ENCODE measurements at regions not wholly inside any gene's neighbourhood (a gene's known extent, or its start where the extent isn't known, plus 50 kb on each side); places are given as distances from the start of the nearest gene placed in this dataset.

GRCh38 chr2:134175834-134176233 lies 78.0 kb upstream of the MGAT5 start:
- H3K36me3 ChIP-seq (ENCODE audit: control insufficient read depth, insufficient read depth, low read length): no peaks in the 10 kb centered on the region; the same call in 1 of the 2 replicates
- no peak for TF ChIP-seq CTCF (IDR thresholded peaks at IDR 0.05; ENCODE audit: insufficient read depth, low read length, poor library complexity, severe bottlenecking)
- no peak for DNase-seq (ENCODE audit: extremely low read depth, insufficient read length)
- no peak overlapping the region for H3K4me3 ChIP-seq (replicated peaks; ENCODE audit: low read depth, low read length)
- H3K27me3 ChIP-seq (replicated peaks; ENCODE audit: control insufficient read depth, insufficient read depth, low read length): no peaks in the 10 kb centered on the region

GRCh38 chr2:134177351-134177931 lies 76.4 kb upstream of the MGAT5 start:
- no peak overlapping the region for H3K4me3 ChIP-seq (replicated peaks; ENCODE audit: low read depth, low read length)
- H3K36me3 ChIP-seq (ENCODE audit: control insufficient read depth, insufficient read depth, low read length): no peaks in the 10 kb centered on the region; the same call in 1 of the 2 replicates
- DNase-seq (ENCODE audit: extremely low read depth, insufficient read length): no peak
- no peaks in the 10 kb centered on the region for H3K27me3 ChIP-seq (replicated peaks; ENCODE audit: control insufficient read depth, insufficient read depth, low read length)
- TF ChIP-seq CTCF (IDR thresholded peaks at IDR 0.05; ENCODE audit: insufficient read depth, low read length, poor library complexity, severe bottlenecking): no peak

GRCh38 chr2:134178138-134178877 lies 75.6 kb upstream of the MGAT5 start:
- DNase-seq (ENCODE audit: extremely low read depth, insufficient read length): no peak
- Histone ChIP-seq H3K36me3 (ENCODE audit: control insufficient read depth, insufficient read depth, low read length) (no peaks in the 10 kb centered on the region; the same call in 1 of the 2 replicates), H3K4me3 (replicated peaks; ENCODE audit: low read depth, low read length) (no peak overlapping the region), H3K27me3 (replicated peaks; ENCODE audit: control insufficient read depth, insufficient read depth, low read length) (no peaks in the 10 kb centered on the region)
- TF ChIP-seq CTCF (IDR thresholded peaks at IDR 0.05; ENCODE audit: insufficient read depth, low read length, poor library complexity, severe bottlenecking): no peak

- no peaks in the 10 kb centered on the region for H3K27me3 ChIP-seq (replicated peaks; ENCODE audit: control insufficient read depth, insufficient read depth, low read length)
- no peak overlapping the region for H3K4me3 ChIP-seq (replicated peaks; ENCODE audit: low read depth, low read length)
- TF ChIP-seq CTCF (IDR thresholded peaks at IDR 0.05; ENCODE audit: insufficient read depth, low read length, poor library complexity, severe bottlenecking): no peak
Observed at GRCh38 chr2:134181219-134181618, 72.7 kb upstream of the MGAT5 start.

GRCh38 chr2:134183679-134184078 lies 70.2 kb upstream of the MGAT5 start:
- no peak for DNase-seq (ENCODE audit: extremely low read depth, insufficient read length)
- TF ChIP-seq CTCF (IDR thresholded peaks at IDR 0.05; ENCODE audit: insufficient read depth, low read length, poor library complexity, severe bottlenecking): no peak
- no peaks in the 10 kb centered on the region for H3K27me3 ChIP-seq (replicated peaks; ENCODE audit: control insufficient read depth, insufficient read depth, low read length)
- H3K4me3 ChIP-seq (replicated peaks; ENCODE audit: low read depth, low read length): no peak overlapping the region
- peaks cover 2% of the 10 kb centered on the region; the same call in 1 of the 2 replicates for H3K36me3 ChIP-seq (ENCODE audit: control insufficient read depth, insufficient read depth, low read length)

More at GRCh38 chr2:134181219-134181618, 72.7 kb upstream of the MGAT5 start:
- no peaks in the 10 kb centered on the region; the same call in 1 of the 2 replicates for H3K36me3 ChIP-seq (ENCODE audit: control insufficient read depth, insufficient read depth, low read length)
- DNase-seq (ENCODE audit: extremely low read depth, insufficient read length): no peak
